A673 (cell line): ENCODE measurements at regions not wholly inside any gene's neighbourhood (a gene's known extent, or its start where the extent isn't known, plus 50 kb on each side); places are given as distances from the start of the nearest gene placed in this dataset.
A peak's percentile ranks its signal among the peaks of the same experiment; 100 is the strongest.

Experiments used
- BruUV-seq: library from RNA; stranded (reverse); fragments of 400-500 nt; replicated peaks from 2 replicates; lab custom pipeline; 2021; lab: Mats Ljungman, UMichigan
- CTCF ChIA-PET: fragments of 300-600 bp; sonication (Branson Sonifier 250); formaldehyde crosslinking; loops from one replicate; lab custom pipeline; 2022; ENCODE audit warnings: antibody characterized with exemption; lab: Charles Lee
- POLR2A ChIA-PET: fragments of 300-600 bp; sonication (Branson Sonifier 250); formaldehyde crosslinking; loops from one replicate; lab custom pipeline; 2022; ENCODE audit warnings: antibody characterized with exemption; ENCODE audit not compliant: low non-redundant PET; lab: Charles Lee
- DNase-seq: peaks from one replicate; pipeline ENCODE4 v3.0.0-alpha.2; 2015; ENCODE audit warnings: low spot score
- H3K27ac ChIP-seq: fragments of 200-600 bp; sonication (generic); 2 replicates; pipeline ENCODE4 v1.5.1; 2016; ENCODE audit warnings: mixed run types, low read depth, mild to moderate bottlenecking, mixed read lengths, antibody characterized with exemption, low read length; ENCODE audit not compliant: poor library complexity, severe bottlenecking
- H3K27me3 ChIP-seq: fragments of 200-600 bp; sonication (generic); replicated peaks from 2 replicates; pipeline ENCODE4 v1.6.1; 2017; ENCODE audit warnings: mixed run types, low read depth, mild to moderate bottlenecking, mixed read lengths, antibody characterized with exemption, low read length; ENCODE audit not compliant: insufficient read depth, poor library complexity
- H3K36me3 ChIP-seq: fragments of 200-600 bp; sonication (generic); 2 replicates; pipeline ENCODE4 v1.6.1; 2016; ENCODE audit warnings: mixed run types, mild to moderate bottlenecking, mixed read lengths, antibody characterized with exemption, low read length; ENCODE audit not compliant: insufficient read depth, poor library complexity, severe bottlenecking
- H3K4me1 ChIP-seq: fragments of 200-600 bp; sonication (generic); 2 replicates; pipeline ENCODE4 v1.6.1; 2017; ENCODE audit warnings: mixed run types, mild to moderate bottlenecking, mixed read lengths, antibody characterized with exemption, low read length; ENCODE audit not compliant: insufficient read depth, poor library complexity, severe bottlenecking
- H3K4me3 ChIP-seq: fragments of 200-600 bp; sonication (generic); 2 replicates; pipeline ENCODE4 v1.5.1; 2016; ENCODE audit warnings: low read depth, mixed run types, mild to moderate bottlenecking, mixed read lengths, low read length; ENCODE audit not compliant: poor library complexity, severe bottlenecking
- H3K9me3 ChIP-seq: fragments of 200-600 bp; sonication (generic); 2 replicates; pipeline ENCODE4 v1.6.1; 2016; ENCODE audit warnings: mixed run types, low read depth, mild to moderate bottlenecking, mixed read lengths, antibody characterized with exemption, low read length; ENCODE audit not compliant: poor library complexity, severe bottlenecking
- EZH2 ChIP-seq: fragments of 200-600 bp; sonication (generic); IDR thresholded peaks from 2 replicates; pipeline ENCODE4 v1.6.1; 2017; ENCODE audit warnings: borderline replicate concordance, low read depth, mild to moderate bottlenecking, mixed read lengths, antibody characterized with exemption, low read length; ENCODE audit not compliant: poor library complexity, severe bottlenecking
- intact Hi-C: fragments of 100-400 bp; cut with micrococcal nuclease; formaldehyde crosslinking; loops from one replicate; pipeline ENCODE4 v1.10.0; 2022; ENCODE audit not compliant: unreplicated experiment
- TF ChIP-seq, protein P1 (sequence below): fragments of 300-800, 200-600 bp; sonication (generic); conservative IDR thresholded peaks from 2 replicates; pipeline ENCODE4 v1.5.1; 2017; ENCODE audit warnings: low read depth, mild to moderate bottlenecking, antibody characterized with exemption, low read length, moderate library complexity, mixed read lengths

GRCh38 chr1:195337646-195338045 is 1270.6 kb downstream of the KCNT2 start:
- no peak for DNase-seq
- Histone ChIP-seq H3K4me1 (no peaks in the 10 kb centered on the region), H3K27me3 (no peaks in the 10 kb centered on the region), H3K36me3 (no peaks in the 10 kb centered on the region), H3K4me3 (no peak overlapping the region), H3K9me3 (no peaks in the 10 kb centered on the region), H3K27ac (no peak overlapping the region)
- intact Hi-C loops, result no loop called here
- BruUV-seq, result no TSS peak
- CTCF ChIA-PET, result no interaction called here
- POLR2A ChIA-PET, result no interaction called here
- TF ChIP-seq, protein P1, sequence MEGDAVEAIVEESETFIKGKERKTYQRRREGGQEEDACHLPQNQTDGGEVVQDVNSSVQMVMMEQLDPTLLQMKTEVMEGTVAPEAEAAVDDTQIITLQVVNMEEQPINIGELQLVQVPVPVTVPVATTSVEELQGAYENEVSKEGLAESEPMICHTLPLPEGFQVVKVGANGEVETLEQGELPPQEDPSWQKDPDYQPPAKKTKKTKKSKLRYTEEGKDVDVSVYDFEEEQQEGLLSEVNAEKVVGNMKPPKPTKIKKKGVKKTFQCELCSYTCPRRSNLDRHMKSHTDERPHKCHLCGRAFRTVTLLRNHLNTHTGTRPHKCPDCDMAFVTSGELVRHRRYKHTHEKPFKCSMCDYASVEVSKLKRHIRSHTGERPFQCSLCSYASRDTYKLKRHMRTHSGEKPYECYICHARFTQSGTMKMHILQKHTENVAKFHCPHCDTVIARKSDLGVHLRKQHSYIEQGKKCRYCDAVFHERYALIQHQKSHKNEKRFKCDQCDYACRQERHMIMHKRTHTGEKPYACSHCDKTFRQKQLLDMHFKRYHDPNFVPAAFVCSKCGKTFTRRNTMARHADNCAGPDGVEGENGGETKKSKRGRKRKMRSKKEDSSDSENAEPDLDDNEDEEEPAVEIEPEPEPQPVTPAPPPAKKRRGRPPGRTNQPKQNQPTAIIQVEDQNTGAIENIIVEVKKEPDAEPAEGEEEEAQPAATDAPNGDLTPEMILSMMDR, result no peak
- TF ChIP-seq EZH2, result no peak

DNA sequence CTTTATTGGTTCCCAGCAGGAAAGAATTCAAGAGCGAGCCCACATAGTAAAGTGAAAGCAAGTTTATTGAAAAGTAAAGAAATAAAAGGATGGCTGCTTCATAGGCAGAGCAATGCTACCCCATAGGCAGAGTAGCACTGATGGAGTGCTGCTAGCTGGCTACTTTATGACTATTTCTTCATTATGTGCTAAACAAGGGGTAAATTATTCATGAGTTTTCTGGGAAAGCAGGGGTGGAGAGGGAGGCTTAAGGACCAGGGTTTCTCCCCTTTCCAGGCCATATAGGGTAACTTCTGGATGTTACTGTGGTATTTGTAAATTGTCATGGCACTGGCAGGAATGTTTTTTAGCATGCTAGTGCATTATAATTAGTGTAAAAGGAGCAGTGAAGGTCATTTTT is 1271.4 kb downstream of the KCNT2 start:
- ChIA-PET POLR2A (no interaction called here), CTCF (no interaction called here)
- TF ChIP-seq, protein P1, result no peak
- no peak for TF ChIP-seq EZH2
- H3K36me3 ChIP-seq, result no peaks in the 10 kb centered on the region
- DNase-seq, result peak; percentile 1
- no TSS peak for BruUV-seq
- H3K4me1 ChIP-seq, result no peaks in the 10 kb centered on the region
- no peaks in the 10 kb centered on the region for H3K9me3 ChIP-seq
- intact Hi-C loops, result no loop called here
- H3K4me3 ChIP-seq, result no peak overlapping the region
- H3K27ac ChIP-seq, result no peak overlapping the region
- H3K27me3 ChIP-seq, result no peaks in the 10 kb centered on the region

GRCh38 chr1:195335541-195335940 is 1272.7 kb downstream of the KCNT2 start:
- Histone ChIP-seq H3K4me3 (no peak overlapping the region), H3K27me3 (no peaks in the 10 kb centered on the region), H3K9me3 (no peaks in the 10 kb centered on the region), H3K36me3 (no peaks in the 10 kb centered on the region), H3K4me1 (no peaks in the 10 kb centered on the region), H3K27ac (no peak overlapping the region)
- ChIA-PET POLR2A (no interaction called here), CTCF (no interaction called here)
- no peak for DNase-seq
- TF ChIP-seq, protein P1, result no peak
- no peak for TF ChIP-seq EZH2
- no TSS peak for BruUV-seq
- intact Hi-C loops, result no loop called here
